ENCODE measurements at regions not wholly inside any gene's neighbourhood (a gene's known extent, or its start where the extent isn't known, plus 50 kb on each side); places are given as distances from the start of the nearest gene placed in this dataset.

GRCh38 chr12:124143726-124144125 is 151.2 kb upstream of the RFLNA start:
- CTCF ChIA-PET, result no interaction called here
- Mint-ChIP-seq H3K9me3 (peaks cover 14% of the 10 kb centered on the region), H3K4me1 (ENCODE audit: low read depth) (no peaks in the 10 kb centered on the region), H3K36me3 (no peaks in the 10 kb centered on the region), H3K27me3 (peaks cover 22% of the 10 kb centered on the region), H3K4me3 (no peak overlapping the region), H3K27ac (no peak overlapping the region)
- no peak for DNase-seq
- intact Hi-C loops (cut with micrococcal nuclease), result no loop called here
- POLR2A ChIA-PET, result no interaction called here

- no peaks in the 10 kb centered on the region for H3K4me1 Mint-ChIP-seq (ENCODE audit: low read depth)
- peaks cover 22% of the 10 kb centered on the region for H3K27me3 Mint-ChIP-seq
- no peak for DNase-seq
- H3K27ac Mint-ChIP-seq, result no peak overlapping the region
- POLR2A ChIA-PET, result no interaction called here
- intact Hi-C loops (cut with micrococcal nuclease), result no loop called here
- H3K36me3 Mint-ChIP-seq, result no peaks in the 10 kb centered on the region
- CTCF ChIA-PET, result no interaction called here
- H3K9me3 Mint-ChIP-seq, result peaks cover 14% of the 10 kb centered on the region
- no peak overlapping the region for H3K4me3 Mint-ChIP-seq
Observed at GRCh38 chr12:124144531-124145194, 150.2 kb upstream of the RFLNA start.

GRCh38 chr12:124147027-124147426 is 147.9 kb upstream of the RFLNA start:
- Mint-ChIP-seq H3K9me3 (peaks cover 12% of the 10 kb centered on the region), H3K27ac (no peak overlapping the region)
- CTCF ChIA-PET, result interaction anchor here (0.6 kb wide), 1 partner anchor 58 kb away, joined by 3 read pairs; no protein-coding TSS in a partner anchor

GRCh38 chr12:124147575-124147974 is 147.3 kb upstream of the RFLNA start:
- H3K27ac Mint-ChIP-seq, result no peak overlapping the region
- peaks cover 9% of the 10 kb centered on the region for H3K27me3 Mint-ChIP-seq
- H3K4me3 Mint-ChIP-seq, result no peak overlapping the region
- CTCF ChIA-PET, result no interaction called here
- DNase-seq, result no peak
- H3K4me1 Mint-ChIP-seq (ENCODE audit: low read depth), result no peaks in the 10 kb centered on the region
- intact Hi-C loops (cut with micrococcal nuclease), result no loop called here
- no peaks in the 10 kb centered on the region for H3K36me3 Mint-ChIP-seq
- POLR2A ChIA-PET, result no interaction called here
- H3K9me3 Mint-ChIP-seq, result peaks cover 8% of the 10 kb centered on the region

More at GRCh38 chr12:124147027-124147426, 147.9 kb upstream of the RFLNA start:
- POLR2A ChIA-PET, result no interaction called here
- DNase-seq, result no peak
- intact Hi-C loops (cut with micrococcal nuclease), result no loop called here
- Mint-ChIP-seq H3K4me3 (no peak overlapping the region), H3K27me3 (peaks cover 9% of the 10 kb centered on the region), H3K4me1 (ENCODE audit: low read depth) (no peaks in the 10 kb centered on the region), H3K36me3 (no peaks in the 10 kb centered on the region)

- no peak overlapping the region for H3K4me3 Mint-ChIP-seq
- peaks cover 8% of the 10 kb centered on the region for H3K27me3 Mint-ChIP-seq
Observed at GRCh38 chr12:124148481-124149273, 146.2 kb upstream of the RFLNA start.

GRCh38 chr12:124149287-124149686 is 145.6 kb upstream of the RFLNA start:
- Mint-ChIP-seq H3K4me3 (no peak overlapping the region), H3K4me1 (ENCODE audit: low read depth) (no peaks in the 10 kb centered on the region), H3K36me3 (no peaks in the 10 kb centered on the region), H3K9me3 (no peaks in the 10 kb centered on the region), H3K27ac (no peak overlapping the region), H3K27me3 (peaks cover 6% of the 10 kb centered on the region)
- DNase-seq, result no peak
- ChIA-PET POLR2A (no interaction called here), CTCF (no interaction called here)
- intact Hi-C loops (cut with micrococcal nuclease), result no loop called here

More at GRCh38 chr12:124148481-124149273, 146.2 kb upstream of the RFLNA start:
- ChIA-PET CTCF (no interaction called here), POLR2A (no interaction called here)
- Mint-ChIP-seq H3K27ac (no peak overlapping the region), H3K36me3 (no peaks in the 10 kb centered on the region), H3K9me3 (no peaks in the 10 kb centered on the region), H3K4me1 (ENCODE audit: low read depth) (no peaks in the 10 kb centered on the region)
- intact Hi-C loops (cut with micrococcal nuclease), result no loop called here
- DNase-seq, result no peak

GRCh38 chr12:124150168-124150567 is 144.7 kb upstream of the RFLNA start:
- ChIA-PET CTCF (no interaction called here), POLR2A (no interaction called here)
- no peak overlapping the region for H3K4me3 Mint-ChIP-seq
- H3K4me1 Mint-ChIP-seq (ENCODE audit: low read depth), result no peaks in the 10 kb centered on the region
- intact Hi-C loops (cut with micrococcal nuclease), result no loop called here
- H3K27ac Mint-ChIP-seq, result no peak overlapping the region
- peaks cover 2% of the 10 kb centered on the region for H3K27me3 Mint-ChIP-seq
- no peak for DNase-seq
- no peaks in the 10 kb centered on the region for H3K9me3 Mint-ChIP-seq
- no peaks in the 10 kb centered on the region for H3K36me3 Mint-ChIP-seq

GRCh38 chr12:124151583-124151982 is 143.3 kb upstream of the RFLNA start:
- CTCF ChIA-PET, result no interaction called here
- H3K4me1 Mint-ChIP-seq (ENCODE audit: low read depth), result no peaks in the 10 kb centered on the region

GRCh38 chr12:124152731-124153130 is 142.2 kb upstream of the RFLNA start:
- no peaks in the 10 kb centered on the region for H3K36me3 Mint-ChIP-seq

More at GRCh38 chr12:124151583-124151982, 143.3 kb upstream of the RFLNA start:
- no peak overlapping the region for H3K27ac Mint-ChIP-seq
- no peaks in the 10 kb centered on the region for H3K36me3 Mint-ChIP-seq
- H3K27me3 Mint-ChIP-seq, result no peaks in the 10 kb centered on the region
- POLR2A ChIA-PET, result no interaction called here
- intact Hi-C loops (cut with micrococcal nuclease), result no loop called here
- H3K4me3 Mint-ChIP-seq, result no peak overlapping the region
- no peak for DNase-seq
- H3K9me3 Mint-ChIP-seq, result no peaks in the 10 kb centered on the region

GRCh38 chr12:124153392-124153791 is 141.5 kb upstream of the RFLNA start:
- H3K27me3 Mint-ChIP-seq, result peaks cover 2% of the 10 kb centered on the region
- no peak for DNase-seq
- H3K4me1 Mint-ChIP-seq (ENCODE audit: low read depth), result no peaks in the 10 kb centered on the region
- no peak overlapping the region for H3K27ac Mint-ChIP-seq
- no peak overlapping the region for H3K4me3 Mint-ChIP-seq
- no peaks in the 10 kb centered on the region for H3K9me3 Mint-ChIP-seq
- no peaks in the 10 kb centered on the region for H3K36me3 Mint-ChIP-seq
- ChIA-PET CTCF (no interaction called here), POLR2A (no interaction called here)
- intact Hi-C loops (cut with micrococcal nuclease), result no loop called here

More at GRCh38 chr12:124152731-124153130, 142.2 kb upstream of the RFLNA start:
- H3K27ac Mint-ChIP-seq, result no peak overlapping the region
- H3K27me3 Mint-ChIP-seq, result no peaks in the 10 kb centered on the region
- CTCF ChIA-PET, result no interaction called here
- H3K4me3 Mint-ChIP-seq, result no peak overlapping the region
- H3K4me1 Mint-ChIP-seq (ENCODE audit: low read depth), result no peaks in the 10 kb centered on the region
- POLR2A ChIA-PET, result no interaction called here
- H3K9me3 Mint-ChIP-seq, result no peaks in the 10 kb centered on the region
- intact Hi-C loops (cut with micrococcal nuclease), result no loop called here
- DNase-seq, result no peak

- CTCF ChIA-PET, result no interaction called here
- H3K4me3 Mint-ChIP-seq, result no peak overlapping the region
- no peaks in the 10 kb centered on the region for H3K9me3 Mint-ChIP-seq
- intact Hi-C loops (cut with micrococcal nuclease), result no loop called here
- no peak for DNase-seq
- H3K4me1 Mint-ChIP-seq (ENCODE audit: low read depth), result no peaks in the 10 kb centered on the region
- peaks cover 2% of the 10 kb centered on the region for H3K27me3 Mint-ChIP-seq
- no peak overlapping the region for H3K27ac Mint-ChIP-seq
- POLR2A ChIA-PET, result no interaction called here
- H3K36me3 Mint-ChIP-seq, result no peaks in the 10 kb centered on the region
Observed at GRCh38 chr12:124157406-124157805, 137.5 kb upstream of the RFLNA start.

- no peaks in the 10 kb centered on the region for H3K36me3 Mint-ChIP-seq
- peaks cover 2% of the 10 kb centered on the region for H3K27me3 Mint-ChIP-seq
- no peaks in the 10 kb centered on the region for H3K9me3 Mint-ChIP-seq
- POLR2A ChIA-PET, result no interaction called here
- CTCF ChIA-PET, result interaction anchor here (1.5 kb wide), 1 partner anchor 124 kb away, joined by 3 read pairs; no protein-coding TSS in a partner anchor
- DNase-seq, result no peak
- H3K4me3 Mint-ChIP-seq, result no peak overlapping the region
- H3K27ac Mint-ChIP-seq, result no peak overlapping the region
- H3K4me1 Mint-ChIP-seq (ENCODE audit: low read depth), result no peaks in the 10 kb centered on the region
- intact Hi-C loops (cut with micrococcal nuclease), result loop anchor here (10.0 kb wide), 1 partner anchor 605 kb away; no protein-coding TSS in a partner anchor
Observed at GRCh38 chr12:124159655-124160054, 135.2 kb upstream of the RFLNA start.

Data from activated CD4-positive, alpha-beta memory T cell treated with anti-CD3 and anti-CD28 coated beads for 36 hours (primary cell).